Breast epithelium (tissue), 3 donors: ENCODE measurements at regions not wholly inside any gene's neighbourhood (a gene's known extent, or its start where the extent isn't known, plus 50 kb on each side); places are given as distances from the start of the nearest gene placed in this dataset.

Experiments
- POLR2A ChIP-seq: fragments of 450-650 bp; IDR thresholded peaks from one replicate; pipeline ENCODE4 v1.6.1; 2016; ENCODE audit warnings: antibody characterized with exemption, mild to moderate bottlenecking, moderate library complexity
- TF ChIP-seq, protein P1 (sequence below), 3 donors: fragments of 450-650 bp; IDR thresholded peaks; one replicate each; pipeline ENCODE4 v1.5.1; 2016 to 2017; ENCODE audit warnings: antibody characterized with exemption in 3 of 3, mild to moderate bottlenecking in 3 of 3, moderate library complexity in 3 of 3

DNA sequence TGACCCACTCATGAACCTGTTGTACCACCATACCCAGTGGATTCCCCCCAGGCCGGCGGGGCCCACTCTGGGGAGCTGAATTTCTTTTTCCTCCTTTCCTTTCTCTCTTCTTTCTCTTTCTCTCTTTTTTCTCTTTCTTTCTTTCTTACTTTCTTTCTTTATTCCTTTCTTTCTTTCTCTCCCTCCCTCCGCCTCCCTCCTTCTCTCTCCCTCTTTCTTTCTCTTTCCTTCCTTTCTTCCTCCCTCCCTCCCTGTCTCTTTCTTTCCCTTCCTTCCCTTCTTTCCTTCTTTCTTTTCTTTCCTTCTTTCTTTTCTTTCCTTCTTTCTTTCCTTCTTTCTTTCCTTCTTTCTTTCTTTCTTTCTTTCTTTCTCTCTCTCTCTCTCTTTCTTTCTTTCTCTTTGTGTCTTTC is 327.7 kb downstream of the ZNF536 start:
- TF ChIP-seq, protein P1, sequence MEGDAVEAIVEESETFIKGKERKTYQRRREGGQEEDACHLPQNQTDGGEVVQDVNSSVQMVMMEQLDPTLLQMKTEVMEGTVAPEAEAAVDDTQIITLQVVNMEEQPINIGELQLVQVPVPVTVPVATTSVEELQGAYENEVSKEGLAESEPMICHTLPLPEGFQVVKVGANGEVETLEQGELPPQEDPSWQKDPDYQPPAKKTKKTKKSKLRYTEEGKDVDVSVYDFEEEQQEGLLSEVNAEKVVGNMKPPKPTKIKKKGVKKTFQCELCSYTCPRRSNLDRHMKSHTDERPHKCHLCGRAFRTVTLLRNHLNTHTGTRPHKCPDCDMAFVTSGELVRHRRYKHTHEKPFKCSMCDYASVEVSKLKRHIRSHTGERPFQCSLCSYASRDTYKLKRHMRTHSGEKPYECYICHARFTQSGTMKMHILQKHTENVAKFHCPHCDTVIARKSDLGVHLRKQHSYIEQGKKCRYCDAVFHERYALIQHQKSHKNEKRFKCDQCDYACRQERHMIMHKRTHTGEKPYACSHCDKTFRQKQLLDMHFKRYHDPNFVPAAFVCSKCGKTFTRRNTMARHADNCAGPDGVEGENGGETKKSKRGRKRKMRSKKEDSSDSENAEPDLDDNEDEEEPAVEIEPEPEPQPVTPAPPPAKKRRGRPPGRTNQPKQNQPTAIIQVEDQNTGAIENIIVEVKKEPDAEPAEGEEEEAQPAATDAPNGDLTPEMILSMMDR (IDR thresholded peaks at IDR 0.05): no peak
- TF ChIP-seq POLR2A: no peak
